Hematopoietic multipotent progenitor cell (in vitro differentiated cells): ENCODE measurements at regions not wholly inside any gene's neighbourhood (a gene's known extent, or its start where the extent isn't known, plus 50 kb on each side); places are given as distances from the start of the nearest gene placed in this dataset.
"Not testable (repeated sequence)": the region's sequence is repeated elsewhere in the genome, so short reads cannot be mapped to it uniquely, and the experiment has no call there.

Experiments used
- DNase-seq, 3 donors: peaks; one replicate each; pipeline ENCODE4 v3.0.0-alpha.2; 2011 to 2015; ENCODE audit warnings: low read depth in 2 of 3, low spot score in 2 of 3

DNA sequence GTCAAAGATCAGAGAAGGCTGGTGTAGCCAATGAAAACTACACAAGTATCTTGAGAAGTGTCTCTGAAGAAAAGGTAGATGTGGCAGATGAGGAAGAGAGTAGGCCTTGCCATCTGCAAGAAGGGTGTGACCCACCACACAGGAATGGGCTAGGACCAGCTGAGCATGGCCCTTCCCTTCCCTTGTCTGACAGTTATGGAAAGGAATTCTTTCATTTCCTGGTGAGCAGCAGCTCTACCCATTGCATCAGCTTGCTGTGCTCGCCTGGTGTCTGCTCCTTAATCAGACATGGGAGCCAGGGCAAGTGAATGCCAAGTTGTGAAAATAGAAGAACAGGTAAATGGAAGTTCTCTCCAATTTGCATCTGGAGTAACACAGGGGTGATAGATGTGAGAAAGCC, 145.2 kb upstream of the KRR1 start:
- no peak for DNase-seq

DNA sequence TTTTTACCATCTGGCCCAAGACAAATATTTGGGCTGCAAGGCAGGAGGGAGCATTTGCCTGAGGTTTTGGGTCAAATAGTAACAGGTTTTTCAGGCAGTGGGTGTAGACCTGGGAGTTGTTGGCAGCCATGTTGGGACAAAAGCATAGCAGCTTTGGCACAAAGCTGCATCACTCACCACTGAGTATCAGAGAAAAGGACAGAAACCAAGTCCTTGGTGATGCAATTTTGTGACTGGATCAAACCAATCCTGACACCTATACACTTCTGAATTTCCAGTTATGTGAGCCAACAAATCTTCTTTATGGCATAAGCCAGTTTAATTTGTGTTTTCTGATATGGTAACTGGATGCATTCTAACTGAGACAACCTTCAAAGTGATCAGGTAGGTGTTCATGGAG, 144.8 kb upstream of the KRR1 start:
- no peak for DNase-seq

DNA sequence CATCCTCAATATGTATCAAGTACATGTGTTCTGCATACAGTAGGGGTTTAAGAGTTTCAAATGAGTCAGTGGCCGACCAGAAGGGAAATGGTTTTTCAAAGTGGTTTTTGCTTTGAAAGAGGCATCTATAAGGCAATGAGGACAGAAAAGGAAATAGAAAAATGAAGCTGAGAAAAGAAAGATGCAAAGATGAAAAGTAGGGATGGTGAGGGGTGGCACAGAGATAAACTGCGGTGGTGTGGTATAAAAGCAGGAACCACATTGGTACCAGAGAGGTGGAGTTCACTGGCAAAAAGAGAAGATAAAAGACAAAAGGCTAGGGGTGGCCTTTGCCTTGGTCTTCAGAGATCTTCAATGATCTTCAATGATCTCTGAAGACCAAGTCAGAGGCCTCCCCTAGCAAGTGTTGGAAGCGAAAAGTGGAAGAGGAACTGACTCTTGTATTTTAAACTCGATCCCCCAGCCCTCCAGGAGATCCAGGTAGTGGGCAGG, 144.0 kb upstream of the KRR1 start:
- DNase-seq, result no peak

DNA sequence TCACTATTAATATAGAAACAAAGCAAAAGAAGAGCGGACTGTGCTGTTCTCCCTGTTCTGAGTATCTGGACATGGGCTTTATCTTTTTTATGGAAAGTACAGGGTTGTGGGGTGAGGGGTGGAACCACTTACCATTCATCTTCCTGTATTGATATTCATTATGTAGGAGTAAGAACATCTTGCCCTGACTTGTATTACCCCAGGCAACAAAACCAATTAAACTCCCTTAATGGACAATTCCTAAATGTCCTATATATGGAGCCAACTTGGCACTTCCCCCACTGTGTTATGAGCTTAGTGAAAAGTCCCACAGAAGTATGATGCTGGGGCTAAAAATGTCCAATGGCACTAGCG, 139.9 kb upstream of the KRR1 start:
- DNase-seq, result no peak

DNA sequence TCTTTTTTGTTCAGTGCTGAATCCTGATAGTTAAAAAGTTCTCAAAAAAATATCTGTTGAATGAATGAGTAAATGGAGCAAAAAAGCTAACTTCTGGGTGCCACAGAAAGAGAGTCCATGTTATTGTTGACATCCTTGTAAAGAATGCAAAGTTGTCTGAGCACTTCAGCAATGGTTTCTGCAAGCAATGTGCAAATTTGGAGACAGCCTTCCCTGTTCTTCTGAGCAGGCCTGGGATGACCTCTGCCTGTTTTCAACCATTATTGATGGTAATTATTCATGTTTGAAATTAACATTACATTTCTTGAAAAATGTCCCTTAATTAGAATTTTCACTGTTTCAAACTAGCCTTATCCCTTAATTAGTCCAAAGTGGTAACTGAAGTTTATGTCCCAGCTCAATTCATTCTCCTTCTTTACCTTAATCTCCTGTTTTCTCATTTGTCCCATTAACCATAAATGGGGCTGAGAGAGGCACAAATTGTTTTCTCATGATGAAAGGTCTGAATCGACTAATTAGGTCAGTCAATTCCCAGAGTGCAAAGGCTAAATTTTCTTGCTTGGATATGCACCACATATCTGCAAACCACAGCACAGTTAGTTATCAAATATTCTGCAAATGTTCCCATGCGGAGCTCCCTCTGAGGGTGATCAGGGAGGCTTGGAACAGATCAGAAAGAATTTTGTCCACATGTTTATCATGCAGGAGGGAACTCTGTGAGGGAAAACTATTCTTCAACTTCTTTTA, 139.4 kb upstream of the KRR1 start:
- DNase-seq, result no peak

DNA sequence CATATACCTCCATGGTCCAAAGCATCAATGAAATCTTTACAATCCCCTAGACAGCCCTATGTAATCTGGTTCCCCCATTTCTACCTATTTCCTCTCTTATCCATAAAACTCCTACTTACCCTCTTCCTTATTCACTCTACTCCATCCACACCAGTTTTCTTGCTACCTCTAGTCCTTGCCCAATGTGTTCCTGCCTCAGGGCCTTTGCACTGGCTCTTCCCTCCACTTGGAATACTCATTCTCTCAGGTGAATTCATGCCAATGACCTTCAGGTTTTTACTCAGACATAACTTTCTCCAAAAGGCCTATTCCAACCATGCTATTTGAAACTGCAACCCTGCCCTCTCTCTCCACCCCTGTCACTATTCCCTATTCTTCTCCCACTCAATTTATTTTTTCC, 138.7 kb upstream of the KRR1 start:
- no peak for DNase-seq

DNA sequence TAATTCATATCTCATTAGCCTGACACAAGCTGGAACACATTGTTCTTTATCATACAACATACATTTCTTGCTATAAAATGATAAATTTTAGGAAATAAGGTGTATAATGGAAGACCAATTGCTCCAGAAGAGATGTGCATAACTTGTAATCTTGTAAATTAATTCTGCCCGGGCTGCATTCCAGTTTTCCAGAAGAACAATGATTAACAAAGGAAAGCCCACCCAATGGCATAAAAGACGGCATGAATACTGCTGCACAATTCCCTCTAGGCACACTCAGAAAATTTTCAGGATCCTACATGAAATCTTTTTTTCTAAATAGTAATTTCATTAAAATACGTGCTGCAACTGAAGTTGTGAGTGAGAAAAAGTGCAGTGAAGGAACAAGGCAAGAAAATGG, 137.4 kb upstream of the KRR1 start:
- no peak for DNase-seq

DNA sequence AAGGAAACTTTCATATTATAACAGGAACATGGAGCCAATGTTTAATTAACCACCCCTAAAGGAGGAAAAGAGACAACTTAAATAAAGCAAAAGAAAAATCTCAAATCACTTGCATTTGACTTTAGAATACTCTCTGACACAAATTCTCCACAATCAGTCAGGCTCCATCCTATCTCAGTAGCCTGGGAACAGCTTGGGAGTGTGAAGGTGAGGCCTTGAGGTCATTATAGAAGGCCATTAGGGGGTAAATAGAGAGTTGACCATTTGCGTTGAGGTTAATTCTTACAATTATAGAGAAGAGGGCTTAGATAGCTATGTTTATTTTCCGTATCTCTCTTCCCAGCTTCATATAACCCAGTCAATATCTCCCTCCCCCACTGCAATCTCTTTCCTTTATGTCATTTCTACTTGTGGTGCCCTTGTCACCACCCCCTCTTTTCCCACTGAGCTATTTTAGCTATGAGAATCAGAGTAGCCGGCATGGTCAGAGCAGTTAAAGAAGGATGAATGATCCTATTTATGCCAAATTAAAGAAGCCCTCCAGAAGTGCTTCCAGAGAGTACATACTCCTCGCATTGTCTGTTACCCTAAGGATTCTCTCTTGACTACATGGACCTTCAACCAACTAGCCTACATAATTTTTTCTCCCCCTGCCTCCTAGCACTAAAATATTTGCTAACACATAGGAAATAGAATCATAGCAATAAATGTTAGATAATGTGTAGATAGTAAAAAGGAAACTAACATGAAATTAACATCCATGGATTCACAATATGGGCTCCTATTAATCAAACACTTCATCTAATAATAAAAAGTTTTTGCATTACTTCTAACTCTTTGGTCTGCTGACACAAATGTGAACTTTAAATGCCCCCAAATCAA, 135.2 kb upstream of the KRR1 start:
- DNase-seq, result no peak

DNA sequence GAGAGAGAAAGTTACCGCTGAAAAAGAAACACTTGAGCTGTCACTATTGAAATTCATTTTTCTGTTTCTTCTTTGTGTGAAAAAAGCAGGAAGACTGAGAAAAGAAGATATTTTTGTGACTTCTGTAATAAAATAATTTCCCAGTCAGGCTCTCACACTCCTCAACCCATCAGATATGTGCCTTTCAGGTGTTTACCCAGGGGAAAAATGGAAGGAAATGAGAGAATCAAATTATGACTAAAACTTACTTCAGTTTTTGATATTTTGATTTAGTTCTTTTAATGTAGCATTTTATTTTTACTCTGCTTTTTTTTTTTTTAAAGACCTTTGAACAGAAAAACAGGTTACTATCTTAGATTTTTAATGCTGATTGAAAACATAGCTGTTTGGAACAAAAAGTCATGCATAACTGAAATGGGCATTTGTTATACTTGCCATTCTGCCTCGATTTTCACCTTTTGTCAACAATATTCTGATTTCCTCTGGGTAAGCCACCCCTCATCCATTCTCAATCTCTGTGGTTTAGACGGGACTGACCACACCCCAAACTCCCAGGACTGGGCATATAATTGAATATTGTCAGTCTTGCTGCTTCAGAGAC, 133.2 kb upstream of the KRR1 start:
- DNase-seq, result no peak

DNA sequence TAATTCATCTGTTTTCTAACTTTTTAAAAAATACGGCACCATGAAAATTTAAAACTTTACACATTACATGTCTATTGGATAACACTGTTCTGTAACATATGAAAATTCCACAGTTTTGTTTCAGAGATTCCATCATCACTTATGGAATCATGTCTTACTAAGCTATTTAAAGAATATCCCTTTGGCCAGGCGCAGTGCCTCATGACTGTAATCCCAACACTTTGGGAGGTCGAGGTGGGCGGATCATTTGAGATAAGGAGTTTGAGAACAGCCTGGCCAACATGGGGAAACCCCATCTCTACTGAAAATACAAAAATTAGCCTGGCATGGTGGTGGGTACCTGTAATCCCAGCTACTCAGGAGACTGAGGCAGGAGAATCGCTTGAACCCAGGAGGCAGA, 131.7 kb upstream of the KRR1 start:
- DNase-seq, result not testable (repeated sequence)

DNA sequence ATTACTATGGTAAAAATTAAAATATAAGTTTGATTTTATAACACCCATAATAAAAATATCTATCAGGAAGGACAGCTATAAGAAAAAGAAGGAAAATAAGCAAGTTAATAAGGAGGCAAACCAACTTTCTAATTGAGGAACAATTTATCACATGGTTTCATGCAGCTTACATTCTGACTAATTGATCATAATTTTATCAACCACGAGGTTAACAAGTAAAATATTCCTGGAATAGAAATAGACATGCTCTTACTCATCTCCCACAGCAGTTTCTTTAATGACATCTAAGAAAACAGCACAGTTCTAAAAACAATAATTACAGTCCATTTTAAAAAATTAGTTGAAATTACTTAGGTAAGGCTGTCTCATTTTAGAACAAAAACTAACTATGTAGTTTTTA, 130.8 kb upstream of the KRR1 start:
- no peak for DNase-seq

DNA sequence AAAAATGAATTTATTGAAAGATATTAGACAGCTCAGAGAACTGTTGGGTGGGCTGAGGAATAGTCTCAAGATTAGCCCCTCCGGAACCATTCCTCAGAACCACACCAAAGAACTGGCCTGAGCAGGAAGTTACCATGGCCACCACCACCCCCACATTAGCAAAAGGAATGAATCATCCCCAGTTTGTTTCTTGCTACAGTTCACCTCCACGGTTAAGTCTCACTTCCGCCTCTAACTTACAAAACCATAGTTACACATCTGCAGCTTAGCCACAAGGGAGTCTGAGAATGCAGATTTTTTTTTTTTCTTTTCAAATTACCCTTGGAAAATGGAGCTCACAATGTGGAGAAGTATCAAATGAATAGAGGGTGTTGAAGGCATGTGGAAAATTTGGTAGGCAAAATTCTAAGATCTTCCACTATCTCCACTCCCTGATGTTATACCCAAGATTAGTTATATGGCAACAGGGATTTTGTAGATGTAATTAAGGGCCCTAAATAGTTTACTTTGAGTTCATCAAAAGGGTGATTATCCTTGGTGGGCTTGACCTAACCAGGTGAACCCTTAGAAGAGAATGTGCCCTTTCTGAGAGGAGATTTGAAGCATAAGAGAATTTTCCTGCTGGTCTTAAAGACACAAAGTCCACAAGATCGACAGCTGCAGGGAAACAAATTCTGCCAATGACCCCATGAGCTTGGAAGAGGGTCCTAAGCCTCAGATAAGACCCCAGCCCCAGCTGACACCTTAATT, 129.8 kb upstream of the KRR1 start:
- no peak for DNase-seq

DNA sequence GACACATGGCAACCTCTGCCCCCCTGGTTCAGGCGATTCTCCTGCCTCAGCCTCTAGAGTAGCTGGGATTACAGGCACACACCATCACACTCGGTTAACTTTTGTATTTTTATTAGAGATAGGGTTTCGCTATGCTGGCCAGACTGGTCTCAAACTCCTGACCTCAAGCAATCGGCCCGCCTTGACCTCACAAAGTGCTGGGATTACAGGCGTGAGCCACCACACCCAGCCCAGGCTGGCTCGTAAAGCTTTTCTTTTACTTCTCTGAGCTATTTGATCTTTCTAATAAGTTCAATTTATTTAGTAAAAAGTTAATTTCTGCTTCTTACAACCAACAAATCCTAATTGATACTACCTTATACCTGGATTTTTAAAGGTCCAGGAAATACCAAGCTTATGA, 127.4 kb upstream of the KRR1 start:
- no peak for DNase-seq

DNA sequence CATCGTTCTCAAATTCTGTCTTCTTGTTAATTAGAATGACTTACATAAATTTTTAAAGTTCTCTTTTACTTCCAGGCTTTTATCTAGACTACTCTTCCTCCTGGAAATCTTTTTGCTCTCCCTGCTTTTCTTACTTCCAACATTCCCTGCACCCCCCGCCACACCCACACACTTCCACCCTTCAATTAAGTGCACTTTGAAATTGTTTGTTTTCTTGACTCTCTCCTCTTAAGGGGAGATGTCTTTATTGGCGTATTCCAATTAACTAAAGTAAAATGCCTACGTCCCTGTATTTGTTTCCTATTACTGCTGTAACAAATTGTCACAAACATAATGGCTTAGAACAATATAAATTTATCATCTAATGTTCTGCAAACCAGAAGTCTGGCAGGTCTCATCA, 125.2 kb upstream of the KRR1 start:
- DNase-seq, result no peak

DNA sequence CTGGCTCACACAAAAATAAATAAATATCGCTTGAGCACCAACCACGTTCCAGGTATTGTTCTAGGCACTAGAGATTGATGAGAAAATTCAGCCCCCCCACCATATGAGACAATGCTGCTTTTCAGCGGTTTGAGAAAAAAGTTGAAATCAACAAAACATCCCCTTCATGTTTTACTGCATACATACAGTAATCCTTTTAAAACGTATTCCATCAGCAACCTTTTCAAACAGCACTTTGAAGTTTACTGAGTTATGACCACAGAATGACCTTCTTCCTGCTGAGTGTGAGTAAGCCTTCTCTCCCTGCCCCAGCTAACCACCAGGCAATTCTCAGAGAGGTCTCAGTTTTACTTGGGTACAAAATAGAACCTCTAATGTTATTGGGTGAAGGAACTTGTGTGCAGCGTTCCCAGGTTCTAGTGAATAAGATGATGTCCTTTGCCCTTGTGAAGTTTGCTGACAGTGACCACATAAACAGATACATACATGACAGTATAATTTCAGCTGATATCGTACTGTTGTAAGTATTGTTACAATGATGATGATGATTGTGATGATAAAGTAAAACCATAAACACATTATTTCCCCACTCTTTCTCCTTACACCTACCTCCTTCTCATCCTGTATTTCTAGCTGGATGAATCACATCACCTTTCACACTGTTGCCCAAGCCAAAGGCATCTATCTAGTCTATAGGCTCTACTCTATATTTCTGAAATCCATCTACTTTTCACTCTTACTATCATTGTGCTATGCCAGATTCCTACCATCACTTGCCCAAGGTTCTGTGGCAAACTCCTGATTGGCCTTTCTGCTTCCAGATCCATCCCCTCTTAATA, 124.4 kb upstream of the KRR1 start:
- DNase-seq, result peak in 1 of 3 donors; percentile 4

DNA sequence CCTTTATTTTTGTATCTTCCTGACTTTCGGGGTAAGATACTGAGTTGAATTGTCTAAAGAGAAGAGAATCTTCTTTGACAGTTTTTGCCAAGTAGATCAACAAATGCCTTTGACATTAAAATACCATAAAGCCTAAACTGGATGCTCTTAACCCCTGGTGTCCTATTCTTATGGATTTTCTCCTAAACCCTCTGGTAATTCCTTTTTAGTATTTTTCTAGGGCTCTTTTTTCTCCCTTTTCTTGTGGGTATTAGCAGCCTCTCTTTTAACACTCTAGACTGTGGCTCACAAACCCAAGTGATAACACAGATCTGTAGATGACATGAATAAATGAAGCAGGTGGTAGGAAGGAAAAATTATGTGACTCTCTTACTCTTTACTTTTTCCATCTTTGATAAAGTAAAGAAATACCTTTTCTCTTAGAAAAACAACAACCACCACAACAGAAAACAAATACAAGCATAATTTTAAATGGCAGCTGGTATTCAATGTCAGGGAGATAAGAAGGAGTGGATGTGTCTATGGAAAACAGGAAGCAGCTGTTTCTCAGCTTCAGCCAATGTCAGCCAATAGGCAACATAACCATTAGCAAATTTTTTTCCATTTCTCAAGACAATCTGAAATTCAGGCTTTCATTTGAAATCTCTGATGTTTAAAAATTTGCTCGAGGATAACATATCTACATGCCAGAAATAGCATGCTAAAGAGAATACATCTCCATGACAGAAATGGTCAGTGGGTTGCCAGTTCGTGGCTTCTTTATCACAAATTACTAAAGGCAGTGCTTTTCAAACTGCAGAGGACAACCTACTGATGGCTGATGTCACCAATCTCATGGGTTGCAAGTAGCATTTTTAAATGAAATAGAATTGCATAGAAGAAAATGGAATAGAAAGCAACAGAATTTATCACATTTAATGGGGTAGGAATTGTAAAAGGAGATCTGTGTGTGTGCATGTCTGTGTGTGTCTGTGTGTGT, 123.1 kb upstream of the KRR1 start:
- no peak for DNase-seq

DNA sequence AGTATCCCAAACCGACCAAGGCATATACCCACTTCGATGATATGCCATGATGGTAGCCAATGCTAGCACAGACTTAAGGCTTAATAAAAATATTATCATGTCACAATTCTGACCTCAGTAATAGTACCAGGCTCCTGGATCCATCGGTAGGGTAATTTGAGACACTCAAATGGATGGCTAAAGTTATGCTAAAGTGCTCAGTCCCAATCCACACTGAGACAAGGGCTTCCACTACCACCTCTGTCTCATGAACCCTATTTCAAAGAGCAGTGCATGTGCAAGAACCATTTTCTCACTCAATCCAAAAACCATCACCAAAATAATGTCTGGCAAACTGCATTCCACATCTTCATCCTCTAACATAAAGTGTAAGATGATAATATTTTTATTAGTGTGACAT, 122.4 kb upstream of the KRR1 start:
- DNase-seq, result no peak

DNA sequence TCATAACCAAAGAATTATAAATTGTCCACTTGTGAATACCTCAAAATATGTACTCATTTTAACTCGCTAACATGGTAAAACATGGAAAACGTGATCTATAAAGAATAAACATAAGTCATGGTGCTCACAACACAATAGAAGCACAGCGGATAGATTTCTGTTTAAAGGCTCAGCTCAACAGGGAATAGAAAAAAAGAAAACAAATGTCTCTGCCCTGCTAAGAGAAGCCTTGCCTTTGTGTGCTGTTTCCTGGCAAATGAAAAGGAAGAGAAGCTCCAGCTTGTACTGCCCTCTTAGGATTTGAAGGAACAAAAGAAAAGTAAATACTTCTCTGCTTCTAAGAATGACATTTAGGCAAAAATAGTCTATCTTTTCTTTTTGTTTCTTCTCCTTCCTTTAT, 121.0 kb upstream of the KRR1 start:
- no peak for DNase-seq

DNA sequence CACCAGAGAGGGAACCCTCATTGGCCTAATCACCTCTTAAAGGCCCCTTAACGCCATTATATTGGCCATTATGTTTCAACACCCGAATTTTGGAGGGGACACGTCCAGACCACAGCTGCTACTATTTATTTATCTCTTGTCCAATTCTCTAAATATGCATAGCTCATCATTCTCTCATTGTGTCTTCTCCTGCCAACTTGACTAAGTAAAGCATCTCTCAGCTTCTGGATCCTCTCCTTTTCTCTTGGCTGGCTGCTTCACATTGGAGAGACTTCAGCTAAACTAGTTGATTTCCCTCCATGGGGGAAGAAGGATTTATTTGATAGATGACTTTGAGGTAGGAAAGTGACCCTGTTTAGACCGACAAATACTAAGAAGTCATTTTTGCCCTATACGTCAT, 120.4 kb upstream of the KRR1 start:
- DNase-seq, result no peak
